ENCODE measurements at regions not wholly inside any gene's neighbourhood (a gene's known extent, or its start where the extent isn't known, plus 50 kb on each side); places are given as distances from the start of the nearest gene placed in this dataset.
"Not testable (repeated sequence)": the region's sequence is repeated elsewhere in the genome, so short reads cannot be mapped to it uniquely, and the experiment has no call there.

- H3K27ac Mint-ChIP-seq (ENCODE audit: unreplicated experiment); H3K9me3 Mint-ChIP-seq: not testable (repeated sequence)
Measured at GRCh38 chr2:87638114-87638807, 109.6 kb upstream of the PLGLB2 start.

GRCh38 chr2:87638872-87639271 lies 109.0 kb upstream of the PLGLB2 start:
- DNase-seq (ENCODE audit: low read depth, low spot score); H3K27me3 Mint-ChIP-seq (ENCODE audit: low read depth); H3K36me3 Mint-ChIP-seq (ENCODE audit: low read depth); H3K4me3 Mint-ChIP-seq; H3K4me1 Mint-ChIP-seq; H3K9me3 Mint-ChIP-seq; H3K27ac Mint-ChIP-seq (ENCODE audit: unreplicated experiment): not testable (repeated sequence)

More at GRCh38 chr2:87638114-87638807, 109.6 kb upstream of the PLGLB2 start:
- H3K4me3 Mint-ChIP-seq; H3K36me3 Mint-ChIP-seq (ENCODE audit: low read depth); H3K27me3 Mint-ChIP-seq (ENCODE audit: low read depth); H3K4me1 Mint-ChIP-seq; DNase-seq (ENCODE audit: low read depth, low spot score): not testable (repeated sequence)

GRCh38 chr2:87639801-87640440 lies 108.0 kb upstream of the PLGLB2 start:
- H3K4me1 Mint-ChIP-seq; DNase-seq (ENCODE audit: low read depth, low spot score); H3K27me3 Mint-ChIP-seq (ENCODE audit: low read depth); H3K36me3 Mint-ChIP-seq (ENCODE audit: low read depth); H3K4me3 Mint-ChIP-seq; H3K9me3 Mint-ChIP-seq; H3K27ac Mint-ChIP-seq (ENCODE audit: unreplicated experiment): not testable (repeated sequence)

- H3K9me3 Mint-ChIP-seq; H3K27me3 Mint-ChIP-seq (ENCODE audit: low read depth); H3K27ac Mint-ChIP-seq (ENCODE audit: unreplicated experiment); H3K4me3 Mint-ChIP-seq; DNase-seq (ENCODE audit: low read depth, low spot score); H3K36me3 Mint-ChIP-seq (ENCODE audit: low read depth); H3K4me1 Mint-ChIP-seq: not testable (repeated sequence)
Measured at GRCh38 chr2:87640961-87641563, 106.8 kb upstream of the PLGLB2 start.

- not testable (repeated sequence) for H3K4me3 Mint-ChIP-seq; H3K4me1 Mint-ChIP-seq; H3K9me3 Mint-ChIP-seq; H3K27ac Mint-ChIP-seq (ENCODE audit: unreplicated experiment); H3K36me3 Mint-ChIP-seq (ENCODE audit: low read depth); H3K27me3 Mint-ChIP-seq (ENCODE audit: low read depth); DNase-seq (ENCODE audit: low read depth, low spot score)
Measured at GRCh38 chr2:87643165-87643564, 104.7 kb upstream of the PLGLB2 start.

GRCh38 chr2:87647737-87648498 lies 100.0 kb upstream of the PLGLB2 start:
- not testable (repeated sequence) for H3K9me3 Mint-ChIP-seq; DNase-seq (ENCODE audit: low read depth, low spot score); H3K27ac Mint-ChIP-seq (ENCODE audit: unreplicated experiment); H3K36me3 Mint-ChIP-seq (ENCODE audit: low read depth); H3K4me3 Mint-ChIP-seq; H3K27me3 Mint-ChIP-seq (ENCODE audit: low read depth); H3K4me1 Mint-ChIP-seq

- DNase-seq (ENCODE audit: low read depth, low spot score); H3K4me1 Mint-ChIP-seq; H3K27ac Mint-ChIP-seq (ENCODE audit: unreplicated experiment); H3K36me3 Mint-ChIP-seq (ENCODE audit: low read depth); H3K4me3 Mint-ChIP-seq; H3K27me3 Mint-ChIP-seq (ENCODE audit: low read depth); H3K9me3 Mint-ChIP-seq: not testable (repeated sequence)
Measured at GRCh38 chr2:87648815-87649214, 99.1 kb upstream of the PLGLB2 start.

GRCh38 chr2:87649871-87650270 lies 98.0 kb upstream of the PLGLB2 start:
- H3K9me3 Mint-ChIP-seq; H3K36me3 Mint-ChIP-seq (ENCODE audit: low read depth); H3K4me1 Mint-ChIP-seq; DNase-seq (ENCODE audit: low read depth, low spot score); H3K27ac Mint-ChIP-seq (ENCODE audit: unreplicated experiment); H3K27me3 Mint-ChIP-seq (ENCODE audit: low read depth); H3K4me3 Mint-ChIP-seq: not testable (repeated sequence)

GRCh38 chr2:87650837-87651236 lies 97.0 kb upstream of the PLGLB2 start:
- H3K27me3 Mint-ChIP-seq (ENCODE audit: low read depth); H3K27ac Mint-ChIP-seq (ENCODE audit: unreplicated experiment); H3K4me1 Mint-ChIP-seq; H3K36me3 Mint-ChIP-seq (ENCODE audit: low read depth); DNase-seq (ENCODE audit: low read depth, low spot score); H3K4me3 Mint-ChIP-seq; H3K9me3 Mint-ChIP-seq: not testable (repeated sequence)

GRCh38 chr2:87651589-87651988 lies 96.3 kb upstream of the PLGLB2 start:
- not testable (repeated sequence) for H3K4me3 Mint-ChIP-seq; DNase-seq (ENCODE audit: low read depth, low spot score); H3K36me3 Mint-ChIP-seq (ENCODE audit: low read depth); H3K4me1 Mint-ChIP-seq; H3K9me3 Mint-ChIP-seq; H3K27ac Mint-ChIP-seq (ENCODE audit: unreplicated experiment); H3K27me3 Mint-ChIP-seq (ENCODE audit: low read depth)

- H3K4me1 Mint-ChIP-seq; H3K4me3 Mint-ChIP-seq; H3K27ac Mint-ChIP-seq (ENCODE audit: unreplicated experiment); H3K9me3 Mint-ChIP-seq; H3K36me3 Mint-ChIP-seq (ENCODE audit: low read depth); DNase-seq (ENCODE audit: low read depth, low spot score); H3K27me3 Mint-ChIP-seq (ENCODE audit: low read depth): not testable (repeated sequence)
Measured at GRCh38 chr2:87653373-87653772, 94.5 kb upstream of the PLGLB2 start.

GRCh38 chr2:87654136-87654814 lies 93.6 kb upstream of the PLGLB2 start:
- not testable (repeated sequence) for H3K36me3 Mint-ChIP-seq (ENCODE audit: low read depth); H3K27me3 Mint-ChIP-seq (ENCODE audit: low read depth); H3K27ac Mint-ChIP-seq (ENCODE audit: unreplicated experiment); H3K4me1 Mint-ChIP-seq; DNase-seq (ENCODE audit: low read depth, low spot score); H3K4me3 Mint-ChIP-seq; H3K9me3 Mint-ChIP-seq

- DNase-seq (ENCODE audit: low read depth, low spot score); H3K36me3 Mint-ChIP-seq (ENCODE audit: low read depth); H3K4me1 Mint-ChIP-seq; H3K27ac Mint-ChIP-seq (ENCODE audit: unreplicated experiment); H3K9me3 Mint-ChIP-seq; H3K4me3 Mint-ChIP-seq; H3K27me3 Mint-ChIP-seq (ENCODE audit: low read depth): not testable (repeated sequence)
Measured at GRCh38 chr2:87657915-87658314, 90.0 kb upstream of the PLGLB2 start.
